ENCODE measurements at regions not wholly inside any gene's neighbourhood (a gene's known extent, or its start where the extent isn't known, plus 50 kb on each side); places are given as distances from the start of the nearest gene placed in this dataset.
"Not testable (repeated sequence)": the region's sequence is repeated elsewhere in the genome, so short reads cannot be mapped to it uniquely, and the experiment has no call there.

DNA sequence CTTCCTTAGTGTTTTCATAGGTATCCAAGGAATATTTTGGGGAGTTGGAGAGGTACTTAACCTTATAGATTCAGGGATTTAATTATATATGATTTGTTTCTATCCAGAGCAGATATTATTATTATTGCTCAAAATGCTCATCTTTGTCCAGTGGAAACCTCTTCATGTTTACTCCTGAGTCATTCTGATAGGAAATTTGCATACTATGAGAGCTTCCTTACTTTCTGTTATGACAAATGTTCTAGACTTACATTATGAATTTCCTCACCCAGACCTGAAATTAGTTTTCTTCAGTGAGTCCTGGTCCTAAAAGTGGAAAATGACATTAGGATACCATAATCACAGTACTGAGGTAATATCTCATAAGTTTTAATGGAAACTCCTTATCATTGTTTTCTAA is 57.5 kb upstream of the PLPPR5 start:
- no peak for DNase-seq

DNA sequence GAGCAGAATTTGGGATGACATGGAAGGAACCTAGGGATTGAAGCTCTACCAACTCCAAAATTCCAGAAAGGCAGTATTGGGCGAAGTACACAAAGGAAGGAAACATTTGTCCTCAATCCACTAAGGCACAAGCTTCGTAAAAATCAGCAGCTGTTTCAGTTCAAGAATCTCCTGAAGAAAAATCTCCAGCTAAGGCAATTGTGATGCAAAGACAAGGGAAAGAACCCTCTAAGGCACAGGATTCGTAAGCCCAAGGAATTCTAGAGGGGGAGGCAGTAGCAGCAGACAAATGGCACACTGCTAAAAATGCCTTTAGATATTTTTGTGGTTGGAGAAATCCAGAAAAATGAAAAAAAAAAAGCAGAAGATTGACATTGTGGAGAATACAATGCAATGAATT is 64.5 kb upstream of the PLPPR5 start:
- DNase-seq, result no peak

DNA sequence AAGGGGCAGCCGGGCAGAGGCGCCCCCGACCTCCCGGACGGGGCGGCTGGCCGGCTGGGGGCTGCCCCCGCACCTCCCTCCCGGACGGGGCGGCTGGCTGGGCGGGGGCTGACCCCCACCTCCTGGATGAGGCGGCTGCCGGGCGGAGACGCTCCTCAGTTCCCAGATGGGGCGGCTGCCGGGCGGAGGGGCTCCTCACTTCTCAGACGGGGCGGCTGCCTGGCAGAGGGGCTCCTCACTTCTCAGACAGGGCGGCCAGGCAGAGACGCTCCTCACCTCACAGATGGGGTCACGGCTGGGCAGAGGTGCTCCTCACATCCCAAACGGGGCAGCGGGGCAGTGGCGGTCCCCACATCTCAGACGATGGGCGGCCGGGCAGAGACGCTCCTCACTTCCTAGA is 73.9 kb upstream of the PLPPR5 start:
- DNase-seq, result not testable (repeated sequence)

DNA sequence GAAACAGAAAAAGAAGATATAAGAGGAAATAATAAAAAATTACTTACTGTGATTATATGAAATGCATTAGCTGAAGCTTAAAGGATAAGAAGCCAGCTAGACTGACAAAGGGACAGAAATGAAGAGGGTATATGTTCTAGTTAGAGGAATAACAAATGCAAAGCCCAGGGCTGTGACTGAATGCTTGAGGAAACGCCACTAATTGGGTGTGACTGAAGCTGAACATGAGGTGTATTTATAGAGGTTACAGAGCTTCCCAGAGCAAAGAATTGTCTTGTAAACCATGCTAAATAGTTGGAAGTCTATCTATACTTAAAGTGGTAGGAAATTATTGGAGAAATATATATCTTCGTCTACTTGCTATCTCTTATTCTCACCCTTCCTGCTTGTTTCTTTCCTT is 77.7 kb upstream of the PLPPR5 start:
- no peak for DNase-seq

DNA sequence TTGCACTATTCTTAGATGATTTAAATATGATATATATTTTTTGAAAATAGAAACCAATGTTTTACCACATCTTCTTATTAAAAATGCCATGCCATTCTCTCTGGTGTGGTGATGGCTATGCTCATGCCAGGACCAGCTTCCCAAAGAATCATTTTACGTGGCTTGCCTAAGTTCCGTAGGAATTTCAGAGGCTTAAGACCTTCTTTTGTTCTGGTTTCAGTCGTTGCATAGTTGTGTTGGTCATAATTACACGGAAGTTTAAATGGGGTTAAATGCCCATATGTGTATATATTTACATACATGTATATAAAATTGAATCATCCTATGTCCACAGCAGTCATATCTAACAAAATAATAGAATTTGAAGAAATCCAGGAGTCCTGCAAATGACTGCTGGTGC is 78.7 kb upstream of the PLPPR5 start:
- DNase-seq, result no peak

DNA sequence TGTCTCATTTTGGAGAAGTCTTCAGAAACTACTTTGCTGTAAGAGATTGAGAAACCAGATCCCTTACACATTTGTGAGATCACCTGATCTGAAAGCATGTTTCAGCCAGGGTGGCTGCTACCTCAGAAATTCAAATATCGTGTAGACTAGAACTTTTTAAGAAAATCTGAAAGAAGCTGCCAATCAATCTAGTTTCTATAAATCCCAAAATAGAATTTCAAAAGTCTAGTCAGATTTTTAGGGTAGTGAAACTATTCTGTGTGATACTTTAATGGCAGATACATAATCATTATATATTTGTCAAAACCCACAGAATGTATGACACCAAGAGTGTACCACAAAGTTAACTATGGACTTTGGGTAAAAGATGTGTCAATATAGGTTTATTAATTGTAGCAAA is 79.9 kb upstream of the PLPPR5 start:
- no peak for DNase-seq

DNA sequence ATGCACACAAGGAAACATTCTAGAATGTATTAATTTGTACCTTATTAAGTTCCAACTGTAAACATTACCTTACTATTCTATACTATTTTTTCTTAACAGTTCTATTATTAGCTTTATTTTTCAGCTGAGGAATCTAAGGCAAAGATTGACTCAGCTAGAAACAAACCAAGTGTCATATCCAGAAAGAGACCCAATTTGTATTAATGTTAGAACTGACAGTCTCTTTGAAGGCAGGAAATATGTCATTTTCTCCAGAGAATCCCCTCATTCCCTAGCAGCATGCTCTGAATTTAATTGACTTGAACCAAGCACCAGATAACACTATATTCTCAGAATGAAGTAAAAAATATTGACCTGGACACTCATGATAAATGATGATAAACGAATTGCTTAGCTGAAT is 81.4 kb upstream of the PLPPR5 start:
- DNase-seq, result no peak

DNA sequence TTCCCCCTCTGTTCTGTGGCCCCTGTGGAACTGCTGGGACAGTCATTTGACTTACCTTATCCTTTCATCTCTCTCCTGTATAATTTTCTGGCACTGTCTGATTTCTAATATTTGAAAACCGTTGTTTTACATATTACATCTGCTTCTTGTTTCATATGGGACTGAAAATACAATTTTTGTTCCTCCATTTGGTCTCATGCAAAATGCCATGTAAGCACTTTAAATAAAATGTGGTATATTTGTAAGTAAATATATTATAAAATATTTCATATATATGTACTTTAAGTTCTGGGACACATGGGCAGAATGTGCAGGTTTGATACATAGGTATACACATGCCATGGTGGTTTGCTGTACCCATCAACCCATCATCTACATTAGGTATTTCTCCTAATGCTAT is 93.9 kb upstream of the PLPPR5 start:
- DNase-seq, result no peak

DNA sequence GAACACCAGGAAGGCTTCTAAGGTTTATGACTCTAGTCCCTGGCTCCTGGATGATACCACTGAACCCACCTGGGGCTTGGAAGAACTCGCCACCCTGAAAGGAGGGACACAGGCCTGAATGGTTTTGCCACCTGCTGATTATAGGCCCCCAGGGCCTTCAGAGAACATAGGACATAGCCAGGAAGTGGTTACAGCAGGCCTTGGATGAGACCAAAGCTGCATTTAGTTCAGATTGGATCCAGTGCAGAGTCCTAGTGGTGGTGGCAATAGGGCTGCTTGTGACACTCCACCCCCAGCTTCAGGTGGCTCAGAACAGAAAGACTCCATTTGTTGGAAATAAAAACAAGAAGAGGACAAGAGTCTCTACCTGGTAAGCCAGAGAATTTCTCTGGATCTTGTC is 101.6 kb upstream of the PLPPR5 start:
- no peak for DNase-seq

DNA sequence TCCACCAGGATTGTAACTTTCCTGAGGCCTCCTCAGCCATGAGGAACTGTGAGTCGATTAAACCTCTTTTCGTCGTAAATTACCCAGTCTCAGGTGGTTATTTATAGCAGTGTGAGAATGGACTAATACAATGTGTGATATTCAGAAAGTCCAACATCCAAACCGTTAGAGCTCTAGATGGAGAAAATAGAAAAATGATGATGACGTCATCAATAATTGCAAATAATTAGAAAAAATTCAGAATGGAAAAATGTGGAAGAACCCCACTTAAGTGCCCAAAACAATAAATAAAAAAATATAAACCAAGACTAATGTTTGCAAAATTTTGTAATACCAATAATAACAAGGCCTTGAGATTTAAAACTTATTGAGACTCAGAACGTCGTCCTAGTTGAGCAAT is 103.0 kb upstream of the PLPPR5 start:
- no peak for DNase-seq

DNA sequence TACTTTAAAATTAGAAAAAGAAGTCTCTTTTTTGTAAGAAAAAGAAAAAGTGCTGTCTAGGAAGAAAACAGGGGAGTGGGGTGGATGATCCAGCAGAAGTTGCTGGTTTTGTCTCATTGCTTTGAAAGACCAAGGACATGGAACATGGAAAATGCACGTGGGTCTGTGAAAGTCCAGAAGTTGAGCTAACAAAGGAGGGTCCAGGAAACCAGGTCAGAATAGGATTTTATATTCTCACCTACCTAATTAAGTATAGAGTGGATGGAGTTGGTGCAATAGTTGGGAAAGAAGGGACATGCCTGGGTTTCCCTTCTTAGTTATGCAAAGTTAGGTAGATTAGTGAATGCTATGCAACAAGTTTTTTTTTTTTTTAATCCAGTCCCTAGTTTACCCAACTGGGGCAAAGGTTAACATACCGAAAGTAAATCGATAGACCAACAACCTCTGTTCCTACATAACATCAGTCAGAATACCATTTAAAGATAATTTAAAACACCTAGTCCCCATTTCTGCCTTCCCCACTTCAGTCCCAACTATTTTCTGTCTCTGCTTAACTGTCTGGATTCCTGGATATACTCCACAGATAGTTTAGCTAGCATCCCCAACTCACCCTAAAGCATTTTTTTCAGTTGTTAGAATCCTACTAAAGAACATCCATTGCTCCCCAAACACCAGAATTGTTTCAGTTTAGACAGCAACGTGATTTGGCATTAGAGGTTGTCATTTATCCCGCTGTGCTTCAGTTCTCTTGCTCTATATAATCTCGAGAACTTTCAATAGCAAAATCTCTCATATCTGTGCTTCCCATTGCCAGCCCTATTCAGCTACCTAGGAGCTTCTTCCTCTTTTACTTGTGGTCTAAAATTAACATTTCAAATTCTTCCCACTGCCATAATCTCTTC is 105.7 kb upstream of the PLPPR5 start:
- no peak for DNase-seq

DNA sequence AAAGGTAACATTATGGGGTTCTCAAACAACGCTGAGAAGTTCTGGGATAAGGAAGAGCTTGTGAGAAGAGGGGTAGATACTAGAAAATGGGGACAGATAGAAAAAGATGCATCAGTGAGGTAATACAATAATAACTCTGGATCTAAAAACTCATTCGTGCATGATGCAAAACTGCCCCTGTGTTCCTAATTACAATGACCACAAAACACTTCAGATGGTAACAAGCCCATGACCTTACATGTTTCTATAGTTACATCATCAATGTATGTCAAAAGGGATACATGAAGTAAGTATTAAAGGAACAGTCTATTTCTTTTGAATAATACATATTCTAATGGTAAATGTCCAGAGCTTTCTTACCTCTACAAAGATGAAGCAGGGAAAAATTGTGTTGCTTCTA is 110.6 kb upstream of the PLPPR5 start:
- DNase-seq, result no peak

DNA sequence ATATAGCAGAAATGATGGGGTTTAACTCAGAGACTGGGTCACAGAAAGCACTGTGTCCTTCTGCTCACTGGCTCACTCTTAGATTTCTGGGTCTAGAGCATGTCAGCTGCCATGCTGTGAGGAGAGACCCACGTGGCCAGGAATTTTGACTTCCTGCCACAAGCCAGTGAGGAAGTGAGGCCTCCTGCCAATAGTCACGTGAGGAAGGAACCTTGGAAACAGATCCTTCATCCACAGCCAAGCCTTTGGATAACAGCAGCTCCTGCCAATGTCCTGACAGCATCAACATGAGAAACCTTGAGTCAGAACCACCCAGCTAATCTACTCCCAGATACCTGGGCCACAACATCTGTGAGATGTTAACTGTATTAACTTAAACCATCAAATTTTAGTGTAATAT is 114.5 kb upstream of the PLPPR5 start:
- DNase-seq, result no peak

DNA sequence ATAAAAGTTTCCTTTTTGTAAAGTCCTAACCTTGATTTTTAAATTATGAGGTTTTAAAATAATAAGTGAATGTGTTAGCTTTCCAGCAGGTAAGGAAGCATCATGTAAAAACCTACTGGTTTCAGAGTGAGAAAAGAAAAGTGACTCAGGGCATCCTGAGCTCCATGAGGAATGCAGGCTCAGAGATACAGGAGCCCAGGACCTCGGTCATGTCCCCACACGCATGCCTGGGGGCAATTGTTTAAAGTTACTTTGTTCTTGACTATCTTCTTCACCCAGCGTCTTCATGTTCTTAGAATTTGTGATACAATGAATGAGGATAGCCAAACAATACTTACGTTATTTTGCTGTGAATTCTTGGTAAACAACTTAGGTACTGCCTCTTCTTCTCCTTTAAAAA is 117.4 kb upstream of the PLPPR5 start:
- DNase-seq, result no peak

DNA sequence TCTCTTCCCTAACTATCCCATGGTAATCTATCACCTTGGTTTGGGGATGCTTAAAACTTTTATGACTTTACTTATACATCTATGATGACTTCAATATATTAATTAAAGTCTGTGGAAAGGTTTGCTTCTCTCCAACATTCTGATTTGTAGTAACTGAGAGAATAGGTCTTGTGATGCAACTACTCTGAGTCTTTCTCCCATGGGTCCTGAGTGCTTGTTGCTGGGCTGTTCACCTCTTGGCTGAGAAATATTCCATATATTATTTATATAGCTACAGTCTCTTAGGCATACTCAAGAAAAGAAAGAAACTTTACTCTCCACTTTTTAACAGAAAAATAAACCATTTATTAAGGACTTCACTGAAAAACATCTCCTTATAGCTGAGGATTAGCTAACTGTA is 119.3 kb upstream of the PLPPR5 start:
- no peak for DNase-seq

DNA sequence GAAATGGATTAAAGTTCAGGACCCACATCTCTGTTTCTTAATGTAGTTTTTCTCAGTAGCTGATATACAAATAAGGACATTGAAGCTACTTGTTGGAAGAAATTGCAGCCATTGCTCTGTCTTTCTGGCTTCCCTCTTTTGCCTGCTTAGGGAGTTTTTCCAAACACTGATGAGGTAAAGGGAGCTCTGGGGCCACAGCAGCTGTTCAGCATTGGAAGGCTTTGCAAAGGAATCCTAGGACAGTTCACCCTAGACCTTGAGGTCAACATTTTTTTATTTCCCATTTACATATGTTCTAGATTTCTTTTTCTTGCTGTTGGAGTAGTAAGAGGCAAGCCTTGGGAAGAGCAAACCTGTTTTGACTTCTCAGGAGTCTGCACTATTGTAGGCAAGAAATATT is 126.9 kb upstream of the PLPPR5 start:
- DNase-seq, result no peak

DNA sequence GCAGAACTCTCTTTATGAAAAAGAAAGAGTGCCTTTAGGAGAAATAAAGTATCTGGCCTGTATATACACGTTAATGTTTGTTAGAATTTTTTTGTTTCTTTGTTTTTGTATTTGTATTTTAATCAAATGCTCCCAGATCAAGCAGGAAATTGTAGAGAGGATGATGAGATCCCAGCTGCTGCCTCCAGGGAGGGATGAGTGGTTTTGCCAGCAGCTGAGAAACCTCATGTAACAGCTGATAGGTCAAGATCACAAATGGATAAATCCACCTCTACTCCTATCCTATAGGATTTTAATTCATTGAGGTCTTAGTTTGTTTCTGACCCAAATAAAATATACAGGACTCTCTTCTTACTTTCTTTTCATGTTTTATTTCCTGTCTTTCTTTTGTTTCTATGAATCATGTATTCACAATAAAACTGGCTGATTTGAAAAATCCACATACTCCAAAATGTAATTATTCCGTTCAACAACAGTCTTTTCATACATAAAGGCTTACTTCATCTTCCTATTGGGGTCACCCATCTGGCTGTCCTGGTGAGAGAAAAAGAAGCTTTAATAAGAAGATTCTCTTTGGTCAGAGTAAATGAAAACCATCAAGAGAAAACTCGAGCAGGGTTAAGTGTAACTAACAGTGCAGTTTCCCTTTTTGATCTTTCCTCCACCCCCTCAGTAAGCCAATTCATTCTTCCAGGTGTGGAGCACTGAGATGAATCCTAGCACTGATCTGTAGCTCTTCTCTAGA is 129.3 kb upstream of the PLPPR5 start:
- no peak for DNase-seq

DNA sequence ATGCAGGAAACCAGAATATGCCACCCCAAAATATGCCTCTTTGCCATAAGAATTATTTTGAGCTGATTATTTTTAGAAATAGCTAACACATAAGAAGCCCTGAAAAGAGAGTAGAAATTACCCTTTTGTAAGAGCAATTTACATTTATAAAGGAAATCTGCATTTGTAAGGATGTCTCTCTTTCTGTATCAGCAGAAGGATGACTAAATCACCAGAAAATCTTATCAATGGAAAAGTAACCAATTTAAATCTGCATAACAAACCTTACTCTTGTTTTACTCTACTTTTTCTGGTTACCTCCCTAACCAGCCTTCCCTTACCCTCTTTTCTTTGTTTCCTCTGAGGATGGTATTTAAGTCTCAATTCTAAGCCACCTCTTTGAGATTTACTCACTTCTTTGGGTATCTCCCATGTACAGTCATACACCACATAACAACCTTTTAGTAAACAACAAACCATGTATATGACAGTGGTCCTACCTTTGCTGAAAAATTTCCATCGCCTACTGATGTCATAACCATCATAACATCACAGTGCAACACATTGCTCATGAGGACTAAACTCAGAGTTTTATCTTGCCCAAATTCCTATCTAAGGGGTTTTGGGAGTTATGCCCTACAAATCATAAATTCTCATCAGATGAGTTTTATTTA is 126.6 kb upstream of the PLPPR4 start:
- no peak for DNase-seq

DNA sequence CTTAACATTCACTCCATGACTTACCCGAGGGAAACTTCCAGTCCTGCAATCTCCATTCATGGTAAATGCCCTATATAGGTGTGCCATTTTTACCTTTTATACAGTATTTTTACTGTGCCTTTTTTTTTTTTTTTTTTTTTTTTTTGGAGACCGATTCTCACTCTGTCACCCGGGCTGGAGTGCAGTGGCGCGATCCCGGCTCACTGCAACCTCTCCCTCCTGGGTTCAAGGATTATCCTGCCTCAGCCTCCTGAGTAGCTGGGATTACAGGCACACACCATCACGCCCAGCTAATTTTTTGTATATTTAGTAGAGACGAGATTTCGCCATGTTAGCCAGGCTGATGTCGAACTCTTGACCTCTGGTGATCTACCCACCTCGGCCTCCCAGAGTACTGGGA is 124.4 kb upstream of the PLPPR4 start:
- DNase-seq, result no peak

DNA sequence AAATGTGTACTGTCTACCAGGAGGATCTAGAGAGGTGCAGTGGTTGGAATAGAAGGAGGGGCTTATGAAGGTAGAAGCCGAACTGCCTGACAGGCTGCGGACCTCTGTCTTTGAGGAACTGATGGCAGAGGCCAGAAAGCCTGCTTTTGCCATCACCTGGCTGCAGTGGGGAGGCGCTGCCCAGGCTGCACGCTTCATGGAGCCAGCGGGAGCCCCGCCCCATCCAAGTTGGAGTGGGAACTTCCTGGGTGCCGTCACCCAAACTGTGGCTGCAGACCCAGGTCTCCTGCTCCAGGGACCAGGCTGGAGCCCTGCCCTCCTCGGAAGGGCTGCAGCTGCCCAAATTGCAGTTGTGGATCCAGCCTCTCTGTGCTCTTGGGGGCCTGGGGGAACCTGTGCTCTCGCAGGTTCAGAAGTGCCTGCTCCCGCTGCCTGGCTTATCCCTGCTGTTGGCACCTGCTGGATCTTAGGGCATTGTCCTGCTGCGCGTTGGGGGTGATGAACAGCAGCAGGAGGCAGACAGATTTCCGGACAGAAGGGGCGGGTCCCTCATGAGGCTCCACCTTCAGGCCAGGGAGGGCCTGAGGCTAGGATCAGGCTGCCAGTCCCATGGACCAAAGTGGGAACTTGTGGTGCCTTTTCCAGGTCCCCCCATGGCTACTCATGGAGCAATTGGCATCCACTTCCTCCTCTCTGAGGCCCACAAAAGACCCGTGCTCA is 118.0 kb upstream of the PLPPR4 start:
- no peak for DNase-seq

DNA sequence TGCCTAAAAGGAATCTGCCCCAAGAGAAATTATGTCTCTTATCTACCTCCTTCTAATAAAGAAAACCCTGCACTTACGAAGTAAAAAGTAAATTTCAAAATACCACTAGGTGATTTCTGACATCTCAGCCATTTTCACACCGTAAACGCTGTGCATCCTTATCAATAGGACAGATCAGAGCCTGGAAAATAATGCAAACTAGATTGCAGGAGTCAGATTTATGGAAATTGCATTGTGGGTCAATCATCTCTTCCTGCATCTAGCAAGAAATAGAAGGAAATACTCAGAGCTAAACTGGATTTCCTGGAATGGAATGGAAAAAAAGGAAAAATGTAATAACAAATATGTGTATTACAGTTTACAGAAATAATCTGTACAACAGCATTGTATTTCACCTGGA is 114.3 kb upstream of the PLPPR4 start:
- DNase-seq, result no peak

DNA sequence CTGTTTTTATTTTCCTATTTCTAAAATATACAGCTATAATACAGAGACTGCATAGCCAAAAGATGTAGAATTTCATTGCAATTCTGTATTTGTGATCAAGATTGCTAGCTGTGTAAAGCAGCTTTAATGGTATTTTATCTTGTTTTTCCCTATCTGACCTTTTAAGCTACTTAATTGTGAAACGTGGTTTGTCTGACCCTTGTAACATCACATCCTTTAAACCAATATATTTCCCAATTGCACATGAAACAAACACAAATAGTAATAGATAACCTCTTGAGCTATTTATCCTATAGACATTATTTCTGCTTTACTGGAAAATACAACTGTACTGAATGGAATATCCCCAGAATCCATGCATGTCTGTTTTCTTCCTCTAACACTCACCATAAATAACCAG is 112.2 kb upstream of the PLPPR4 start:
- DNase-seq, result no peak

DNA sequence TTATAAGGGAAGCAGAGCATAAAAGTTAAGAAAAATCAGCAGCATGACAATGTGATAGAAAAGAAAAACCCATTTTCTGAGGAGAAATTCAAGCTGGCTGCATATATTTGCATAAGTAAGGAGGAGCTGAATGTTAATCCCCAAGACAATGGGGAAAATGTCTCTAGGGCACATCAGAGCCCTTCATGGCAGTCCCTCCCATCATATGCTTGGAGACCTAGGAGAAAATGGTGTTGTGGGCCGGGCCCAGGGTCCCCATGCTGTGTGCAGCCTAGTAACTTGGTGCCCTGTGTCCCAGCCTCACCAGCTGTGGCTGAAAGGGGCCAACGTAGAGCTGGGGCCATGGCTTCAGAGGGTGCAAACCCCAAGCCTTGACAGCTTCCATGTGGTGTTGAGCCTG is 100.6 kb upstream of the PLPPR4 start:
- DNase-seq, result no peak

Measured in hematopoietic multipotent progenitor cell treated with erythropoietin and hydrocortisone succinate and interleukin-3 and kit ligand, for 8 days (in vitro differentiated cells).